Glutamatergic neuron (in vitro differentiated cells): ENCODE measurements at regions not wholly inside any gene's neighbourhood (a gene's known extent, or its start where the extent isn't known, plus 50 kb on each side); places are given as distances from the start of the nearest gene placed in this dataset.
A peak's percentile ranks its signal among the peaks of the same experiment; 100 is the strongest.

Experiments used
- DNase-seq: peaks from one replicate; pipeline ENCODE4 v3.0.0; 2022
- H3K27ac Mint-ChIP-seq: one replicate; pipeline ENCODE4 v1.8.0; 2020; ENCODE audit warnings: mild to moderate bottlenecking, mixed read lengths, inconsistent platforms; ENCODE audit not compliant: unreplicated experiment
- H3K27me3 Mint-ChIP-seq: one replicate; pipeline ENCODE4 v1.8.0; 2020; ENCODE audit warnings: mild to moderate bottlenecking, moderate library complexity, mixed read lengths, inconsistent platforms; ENCODE audit not compliant: unreplicated experiment
- H3K36me3 Mint-ChIP-seq: one replicate; pipeline ENCODE4 v1.8.0; 2020; ENCODE audit warnings: mild to moderate bottlenecking, mixed read lengths, inconsistent platforms; ENCODE audit not compliant: unreplicated experiment
- H3K4me1 Mint-ChIP-seq: one replicate; pipeline ENCODE4 v1.8.0; 2020; ENCODE audit warnings: mild to moderate bottlenecking, low read depth, mixed read lengths, inconsistent platforms; ENCODE audit not compliant: unreplicated experiment
- H3K4me3 Mint-ChIP-seq: one replicate; pipeline ENCODE4 v1.8.0; 2020; ENCODE audit warnings: mild to moderate bottlenecking, mixed read lengths, inconsistent platforms; ENCODE audit not compliant: unreplicated experiment
- H3K9me3 Mint-ChIP-seq: one replicate; pipeline ENCODE4 v1.8.0; 2020; ENCODE audit warnings: mild to moderate bottlenecking, moderate library complexity, mixed read lengths, inconsistent platforms; ENCODE audit not compliant: unreplicated experiment
- TF ChIP-seq, protein P1 (sequence below): fragments of 200-600 bp; sonication (generic); IDR thresholded peaks from one replicate; pipeline ENCODE4 v1.5.0; 2021; ENCODE audit not compliant: partially characterized antibody, unreplicated experiment

DNA sequence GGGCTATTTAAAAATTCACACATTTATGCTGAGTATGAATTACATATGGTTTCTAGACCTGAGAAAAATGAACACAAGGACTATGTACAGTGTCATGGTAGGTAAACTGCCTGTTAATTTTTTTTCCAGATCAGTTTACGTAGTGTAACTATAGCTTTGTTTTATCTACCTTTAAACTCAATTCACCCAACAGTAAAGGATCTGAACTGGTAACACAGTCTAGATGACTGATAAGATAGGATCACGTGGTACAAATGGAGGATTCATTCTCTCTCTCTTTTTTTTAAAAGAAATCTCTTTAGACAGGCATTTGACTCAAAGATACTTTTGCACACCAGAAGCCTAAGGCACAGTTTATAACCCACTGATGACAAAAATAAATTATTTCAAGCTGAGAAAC is 130.8 kb upstream of the ATP2B1 start:
- H3K36me3 Mint-ChIP-seq = no peaks in the 10 kb centered on the region
- H3K27ac Mint-ChIP-seq = no peak overlapping the region
- H3K9me3 Mint-ChIP-seq = peaks cover 3% of the 10 kb centered on the region
- peaks cover 3% of the 10 kb centered on the region for H3K4me1 Mint-ChIP-seq
- H3K27me3 Mint-ChIP-seq = peaks cover 2% of the 10 kb centered on the region
- no peak for DNase-seq
- no peak overlapping the region for H3K4me3 Mint-ChIP-seq
- TF ChIP-seq, protein P1, sequence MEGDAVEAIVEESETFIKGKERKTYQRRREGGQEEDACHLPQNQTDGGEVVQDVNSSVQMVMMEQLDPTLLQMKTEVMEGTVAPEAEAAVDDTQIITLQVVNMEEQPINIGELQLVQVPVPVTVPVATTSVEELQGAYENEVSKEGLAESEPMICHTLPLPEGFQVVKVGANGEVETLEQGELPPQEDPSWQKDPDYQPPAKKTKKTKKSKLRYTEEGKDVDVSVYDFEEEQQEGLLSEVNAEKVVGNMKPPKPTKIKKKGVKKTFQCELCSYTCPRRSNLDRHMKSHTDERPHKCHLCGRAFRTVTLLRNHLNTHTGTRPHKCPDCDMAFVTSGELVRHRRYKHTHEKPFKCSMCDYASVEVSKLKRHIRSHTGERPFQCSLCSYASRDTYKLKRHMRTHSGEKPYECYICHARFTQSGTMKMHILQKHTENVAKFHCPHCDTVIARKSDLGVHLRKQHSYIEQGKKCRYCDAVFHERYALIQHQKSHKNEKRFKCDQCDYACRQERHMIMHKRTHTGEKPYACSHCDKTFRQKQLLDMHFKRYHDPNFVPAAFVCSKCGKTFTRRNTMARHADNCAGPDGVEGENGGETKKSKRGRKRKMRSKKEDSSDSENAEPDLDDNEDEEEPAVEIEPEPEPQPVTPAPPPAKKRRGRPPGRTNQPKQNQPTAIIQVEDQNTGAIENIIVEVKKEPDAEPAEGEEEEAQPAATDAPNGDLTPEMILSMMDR = no peak

DNA sequence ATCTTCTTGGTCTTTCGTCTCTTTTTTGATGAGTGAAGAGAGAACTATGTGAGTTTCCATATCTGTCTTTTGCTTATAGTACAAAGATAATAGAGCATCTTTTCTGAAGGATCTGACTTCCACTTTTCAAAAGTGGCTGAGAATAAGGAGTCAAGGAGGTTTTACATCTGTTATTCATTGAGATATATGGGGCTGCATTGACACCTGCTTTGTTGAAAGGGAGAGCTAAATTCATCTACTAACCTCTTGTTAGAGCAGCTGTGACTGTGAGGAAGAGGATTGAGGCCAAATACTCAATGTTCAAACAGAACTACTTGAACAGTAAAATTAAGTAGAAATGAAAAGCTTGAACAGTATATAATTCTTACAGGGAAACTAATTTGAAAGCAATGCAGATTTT is 130.2 kb upstream of the ATP2B1 start:
- Mint-ChIP-seq H3K27me3 (peaks cover 2% of the 10 kb centered on the region), H3K4me3 (no peak overlapping the region), H3K9me3 (peaks cover 3% of the 10 kb centered on the region), H3K36me3 (no peaks in the 10 kb centered on the region), H3K4me1 (peaks cover 4% of the 10 kb centered on the region), H3K27ac (no peak overlapping the region)
- TF ChIP-seq, protein P1 = no peak
- no peak for DNase-seq

DNA sequence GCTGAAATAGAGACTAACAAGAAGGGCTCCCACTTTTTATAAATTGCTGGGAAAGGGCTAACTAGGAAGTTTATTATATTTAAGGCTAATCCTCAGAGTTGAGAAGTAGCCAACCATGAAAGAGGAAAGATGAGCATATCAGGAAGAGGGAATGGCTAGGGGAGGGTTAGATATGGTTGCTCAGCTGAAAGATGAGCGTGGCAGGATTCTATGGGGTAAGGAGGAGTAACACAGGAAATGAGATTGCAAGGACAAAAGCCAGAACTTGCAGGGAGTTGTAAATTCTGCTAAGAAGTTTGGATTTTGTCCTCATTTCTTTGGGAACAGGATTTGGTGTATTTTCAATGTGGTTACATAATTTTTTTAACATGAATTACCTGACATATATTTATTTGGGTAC is 127.4 kb upstream of the ATP2B1 start:
- H3K36me3 Mint-ChIP-seq = no peaks in the 10 kb centered on the region
- TF ChIP-seq, protein P1 = no peak

DNA sequence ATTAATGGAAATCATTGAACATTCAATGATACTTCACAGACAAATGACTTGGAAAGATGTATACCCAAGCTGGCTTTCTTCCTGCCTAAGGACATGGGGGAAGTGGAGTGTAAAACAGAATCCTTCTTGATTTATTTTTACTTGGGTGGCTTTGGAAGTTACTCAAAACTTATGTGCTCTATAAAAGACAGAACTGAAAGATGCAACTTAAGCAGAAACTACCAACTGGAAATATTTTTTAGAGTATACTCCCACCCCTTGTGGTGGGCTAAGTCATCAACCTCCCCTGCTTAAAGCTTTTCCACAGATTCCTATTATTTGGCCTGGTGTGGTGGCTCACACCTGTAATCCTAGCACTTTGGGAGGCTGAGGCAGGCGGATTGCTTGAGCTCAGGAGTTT is 126.0 kb upstream of the ATP2B1 start:
- H3K36me3 Mint-ChIP-seq = no peaks in the 10 kb centered on the region
- no peaks in the 10 kb centered on the region for H3K27me3 Mint-ChIP-seq
- TF ChIP-seq, protein P1 = no peak

More for the DNA sequence above, 127.4 kb upstream of the ATP2B1 start:
- peaks cover 2% of the 10 kb centered on the region for H3K27me3 Mint-ChIP-seq
- H3K27ac Mint-ChIP-seq = no peak overlapping the region
- DNase-seq = no peak
- peaks cover 11% of the 10 kb centered on the region for H3K4me1 Mint-ChIP-seq
- peaks cover 3% of the 10 kb centered on the region for H3K9me3 Mint-ChIP-seq
- no peak overlapping the region for H3K4me3 Mint-ChIP-seq

DNA sequence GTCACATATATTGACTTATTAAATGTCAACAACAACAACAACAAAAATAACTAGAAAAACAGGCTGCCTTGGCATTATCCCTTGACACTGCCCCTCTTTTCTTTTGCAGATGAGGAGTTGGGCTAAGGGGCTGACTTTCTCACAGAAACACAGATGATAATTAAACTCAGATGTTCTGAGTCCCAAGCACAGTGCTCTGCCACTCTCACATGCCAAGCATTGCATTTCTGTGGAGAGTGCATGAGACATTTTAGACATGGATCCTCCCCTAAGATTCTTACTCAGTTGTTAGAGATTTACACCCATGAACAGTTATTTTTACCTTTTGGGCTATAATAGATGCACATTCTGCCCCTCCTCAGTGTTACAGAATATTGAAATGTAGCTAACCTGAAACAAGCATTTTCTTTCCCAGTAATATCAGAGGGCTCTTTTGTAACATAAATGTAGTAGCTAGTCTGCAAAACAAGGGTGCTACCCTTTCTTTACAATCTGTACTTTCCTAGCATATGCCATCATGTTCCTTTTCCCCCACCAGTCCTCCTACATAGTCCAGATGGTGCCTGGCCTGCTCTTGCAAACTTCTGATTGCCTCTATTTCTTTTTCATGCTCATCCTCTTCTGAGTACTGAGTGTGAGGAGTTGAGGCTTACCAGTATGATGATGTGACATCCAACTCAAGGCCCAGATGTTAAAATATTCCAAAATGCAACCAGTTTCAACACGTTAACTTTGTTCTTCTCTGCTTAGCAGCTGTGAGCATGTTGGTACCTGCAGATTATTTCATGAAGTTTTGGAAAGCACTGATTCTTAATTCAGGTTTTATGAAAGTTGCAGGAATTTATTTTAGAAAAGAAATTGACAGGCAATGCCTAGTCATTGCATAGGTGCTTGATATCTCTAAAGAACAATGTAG is 125.0 kb upstream of the ATP2B1 start:
- H3K4me3 Mint-ChIP-seq = no peak overlapping the region
- H3K27ac Mint-ChIP-seq = peak overlapping the region; percentile 14
- DNase-seq = no peak
- TF ChIP-seq, protein P1 = no peak
- H3K27me3 Mint-ChIP-seq = no peaks in the 10 kb centered on the region
- no peaks in the 10 kb centered on the region for H3K9me3 Mint-ChIP-seq
- H3K36me3 Mint-ChIP-seq = no peaks in the 10 kb centered on the region
- H3K4me1 Mint-ChIP-seq = peaks cover 8% of the 10 kb centered on the region

More for the DNA sequence above, 126.0 kb upstream of the ATP2B1 start:
- Mint-ChIP-seq H3K4me1 (peaks cover 11% of the 10 kb centered on the region), H3K9me3 (no peaks in the 10 kb centered on the region), H3K27ac (no peak overlapping the region), H3K4me3 (no peak overlapping the region)
- DNase-seq = no peak
